MG63 (cell line): ENCODE measurements at regions not wholly inside any gene's neighbourhood (a gene's known extent, or its start where the extent isn't known, plus 50 kb on each side); places are given as distances from the start of the nearest gene placed in this dataset.
"Not testable (repeated sequence)": the region's sequence is repeated elsewhere in the genome, so short reads cannot be mapped to it uniquely, and the experiment has no call there.

Experiments
- DNase-seq: peaks from one replicate; pipeline ENCODE4 v3.0.0-alpha.2; 2020
- H3K27me3 ChIP-seq: fragments of 250-450 bp; sonication (Bioruptor Pico); 2 replicates; pipeline ENCODE4 v1.5.1; 2020; ENCODE audit warnings: mild to moderate bottlenecking, moderate library complexity
- H3K36me3 ChIP-seq: fragments of 250-450 bp; sonication (Bioruptor Pico); 2 replicates; pipeline ENCODE4 v1.5.1; 2020; ENCODE audit warnings: mild to moderate bottlenecking, moderate library complexity
- H3K4me3 ChIP-seq: fragments of 250-450 bp; sonication (Bioruptor Pico); 2 replicates; pipeline ENCODE4 v1.5.1; 2020; ENCODE audit warnings: mild to moderate bottlenecking, moderate library complexity
- H3K9me3 ChIP-seq: fragments of 250-450 bp; sonication (Bioruptor Pico); 2 replicates; pipeline ENCODE4 v1.5.1; 2020; ENCODE audit warnings: mild to moderate bottlenecking, moderate library complexity

DNA sequence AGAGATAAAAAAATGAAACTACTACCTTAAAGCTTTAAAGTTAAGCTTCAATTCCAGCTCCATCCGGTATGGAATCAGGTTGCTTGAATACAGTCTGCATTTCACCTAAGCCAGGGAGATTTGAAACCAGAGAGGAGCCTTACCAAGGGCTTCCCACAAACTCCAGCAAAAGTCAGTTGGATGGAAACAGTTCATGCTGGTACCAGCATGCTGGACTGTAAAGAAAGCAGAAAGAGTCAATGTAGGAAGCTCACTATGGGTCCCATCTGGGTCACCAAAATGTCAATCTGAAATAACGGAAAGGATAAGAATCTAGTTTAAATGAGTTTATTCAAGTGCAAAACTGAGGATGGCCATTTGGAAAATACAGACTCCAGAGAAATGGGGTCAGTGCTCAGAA, 65.3 kb downstream of the CDO1 start:
- H3K27me3 ChIP-seq: peaks cover 15% of the 10 kb centered on the region
- H3K36me3 ChIP-seq: no peaks in the 10 kb centered on the region
- no peak for DNase-seq
- H3K4me3 ChIP-seq: no peak overlapping the region
- no peaks in the 10 kb centered on the region for H3K9me3 ChIP-seq

DNA sequence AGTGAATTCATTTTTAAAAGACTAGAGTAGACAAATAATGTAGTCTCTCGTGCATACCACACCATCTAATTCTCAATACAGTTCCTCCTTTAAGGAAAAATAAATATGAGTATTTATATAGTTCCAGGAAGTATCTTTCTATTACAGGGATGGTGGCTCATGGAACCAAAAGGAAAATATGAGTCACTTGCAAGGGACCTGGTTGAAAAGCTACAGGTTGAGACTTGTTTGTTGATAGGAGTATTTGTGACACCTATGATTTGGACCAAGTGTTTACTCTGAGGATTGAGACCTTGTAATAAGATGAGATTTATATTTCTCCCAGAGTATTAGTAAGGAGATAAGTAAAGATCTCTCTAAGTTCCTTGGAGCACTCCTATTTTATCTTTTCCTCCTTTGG, 67.4 kb downstream of the CDO1 start:
- no peak overlapping the region for H3K4me3 ChIP-seq

DNA sequence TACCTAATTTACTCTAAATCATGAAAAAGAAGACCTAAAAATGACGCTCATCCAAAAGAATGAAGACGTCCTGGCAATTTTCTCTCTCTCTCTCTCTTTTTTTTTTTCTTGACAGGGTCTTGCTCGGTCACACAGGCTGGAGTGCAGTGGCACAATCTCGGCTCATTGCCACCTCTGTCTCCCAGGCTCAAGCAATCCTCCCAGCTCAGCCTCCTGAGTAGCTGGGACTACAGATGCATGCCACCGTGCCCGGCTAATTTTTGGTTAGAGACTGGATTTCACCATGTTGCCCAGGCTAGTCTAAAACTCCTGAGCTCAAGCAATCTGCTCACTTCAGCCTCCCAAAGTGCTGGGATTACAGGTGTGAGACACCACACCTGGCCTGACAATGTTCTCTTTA, 77.2 kb downstream of the CDO1 start:
- not testable (repeated sequence) for DNase-seq, H3K27me3 ChIP-seq, H3K36me3 ChIP-seq, H3K9me3 ChIP-seq, H3K4me3 ChIP-seq

More for the DNA sequence above, 67.4 kb downstream of the CDO1 start:
- no peaks in the 10 kb centered on the region for H3K36me3 ChIP-seq
- no peak for DNase-seq
- H3K9me3 ChIP-seq: no peaks in the 10 kb centered on the region; the same call in 1 of the 2 replicates
- H3K27me3 ChIP-seq: peaks cover 15% of the 10 kb centered on the region

DNA sequence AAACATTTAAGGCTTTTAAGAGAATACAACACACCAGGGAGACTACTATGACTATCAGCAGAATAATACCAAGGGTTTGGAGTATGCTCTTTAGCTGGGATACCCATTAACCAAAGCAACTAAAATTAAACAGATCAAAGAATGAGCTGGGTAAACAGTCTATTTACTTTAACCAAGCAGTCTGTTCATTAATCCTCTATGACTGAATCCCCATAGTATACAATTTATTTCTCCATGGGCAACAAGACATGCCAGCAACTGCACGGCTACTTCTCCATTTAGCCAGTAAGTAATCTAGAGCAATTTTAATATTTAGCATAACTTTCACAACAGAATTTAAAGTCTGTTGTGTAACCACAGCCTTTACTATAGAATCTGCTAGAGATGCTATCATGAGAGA, 77.6 kb downstream of the CDO1 start:
- Histone ChIP-seq H3K9me3 (peaks cover 6% of the 10 kb centered on the region; the same call in 1 of the 2 replicates), H3K36me3 (no peaks in the 10 kb centered on the region), H3K4me3 (no peak overlapping the region), H3K27me3 (peaks cover 5% of the 10 kb centered on the region; the same call in 1 of the 2 replicates)
- DNase-seq: no peak

DNA sequence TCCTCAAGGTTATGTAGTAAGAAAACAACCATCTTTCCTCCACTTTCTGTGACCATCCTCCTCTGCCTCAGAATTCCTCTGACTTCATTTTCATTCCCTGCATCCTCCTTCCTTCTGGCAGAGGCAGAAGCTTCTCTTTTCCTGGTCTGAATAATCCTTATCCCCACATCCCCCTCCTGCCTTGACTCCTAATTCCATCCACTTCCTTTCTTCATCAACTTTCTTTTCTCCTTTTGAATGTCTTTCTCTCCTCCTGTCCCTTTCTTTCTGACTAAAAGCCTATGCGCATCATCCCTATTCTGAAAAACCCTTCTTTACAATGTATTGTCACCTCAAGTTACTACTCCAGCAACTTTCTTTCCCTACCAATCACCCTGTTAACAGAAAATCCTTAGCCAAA, 79.0 kb downstream of the CDO1 start:
- H3K36me3 ChIP-seq: no peaks in the 10 kb centered on the region
- no peaks in the 10 kb centered on the region for H3K9me3 ChIP-seq
- H3K27me3 ChIP-seq: peaks cover 5% of the 10 kb centered on the region; the same call in 1 of the 2 replicates
- DNase-seq: no peak
- H3K4me3 ChIP-seq: no peak overlapping the region

DNA sequence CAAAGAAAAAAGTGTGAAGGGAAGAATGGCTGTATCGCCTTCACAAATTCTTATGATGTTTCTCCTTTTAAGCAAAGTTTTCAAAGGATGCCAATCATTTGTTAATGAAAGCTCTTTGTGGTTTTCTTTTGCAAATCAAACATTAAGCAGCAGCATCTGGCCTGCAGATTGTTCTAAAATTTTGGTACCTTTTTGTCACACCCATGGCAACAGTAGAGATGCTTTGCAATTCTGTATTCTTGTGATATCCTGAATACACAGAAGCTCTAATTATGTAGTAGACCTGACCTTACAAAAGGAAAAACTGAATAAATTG, 79.8 kb downstream of the CDO1 start:
- Histone ChIP-seq H3K9me3 (no peaks in the 10 kb centered on the region), H3K4me3 (no peak overlapping the region), H3K36me3 (no peaks in the 10 kb centered on the region), H3K27me3 (peaks cover 6% of the 10 kb centered on the region; the same call in 1 of the 2 replicates)
- no peak for DNase-seq

DNA sequence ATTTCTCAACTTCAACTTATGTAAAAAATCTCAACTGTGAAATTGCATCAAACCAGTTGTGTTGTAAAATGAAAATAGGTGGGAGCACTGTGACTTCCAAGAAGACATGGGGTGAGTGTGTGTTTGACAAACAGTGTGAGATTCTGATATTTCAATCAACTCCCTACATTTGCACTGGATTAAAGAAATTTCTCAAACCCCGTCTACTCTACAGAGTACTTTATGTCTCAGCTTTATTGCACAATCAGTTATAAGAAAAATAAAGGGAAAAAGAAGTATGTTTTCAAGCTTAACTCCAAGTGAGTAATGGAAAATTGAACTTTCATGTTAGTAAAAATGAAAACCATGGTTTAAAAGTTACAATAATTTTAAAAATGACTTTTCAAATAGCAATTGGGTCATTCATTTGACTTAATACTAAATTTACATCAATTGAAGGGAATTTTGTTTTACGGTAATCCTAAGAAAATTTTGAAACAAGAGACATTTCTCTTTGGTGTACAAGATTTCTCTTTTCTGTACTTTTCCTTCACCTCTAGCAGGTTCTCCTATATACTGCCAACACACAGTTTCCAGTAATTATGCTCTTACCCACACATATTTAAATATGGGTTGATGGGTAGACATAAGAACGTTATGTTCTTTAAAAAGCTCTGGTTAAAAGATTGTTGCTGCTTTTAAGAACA, 80.3 kb downstream of the CDO1 start:
- H3K36me3 ChIP-seq: no peaks in the 10 kb centered on the region
- no peak for DNase-seq
- H3K27me3 ChIP-seq: peaks cover 7% of the 10 kb centered on the region; the same call in 1 of the 2 replicates
- no peaks in the 10 kb centered on the region for H3K9me3 ChIP-seq
- H3K4me3 ChIP-seq: no peak overlapping the region

DNA sequence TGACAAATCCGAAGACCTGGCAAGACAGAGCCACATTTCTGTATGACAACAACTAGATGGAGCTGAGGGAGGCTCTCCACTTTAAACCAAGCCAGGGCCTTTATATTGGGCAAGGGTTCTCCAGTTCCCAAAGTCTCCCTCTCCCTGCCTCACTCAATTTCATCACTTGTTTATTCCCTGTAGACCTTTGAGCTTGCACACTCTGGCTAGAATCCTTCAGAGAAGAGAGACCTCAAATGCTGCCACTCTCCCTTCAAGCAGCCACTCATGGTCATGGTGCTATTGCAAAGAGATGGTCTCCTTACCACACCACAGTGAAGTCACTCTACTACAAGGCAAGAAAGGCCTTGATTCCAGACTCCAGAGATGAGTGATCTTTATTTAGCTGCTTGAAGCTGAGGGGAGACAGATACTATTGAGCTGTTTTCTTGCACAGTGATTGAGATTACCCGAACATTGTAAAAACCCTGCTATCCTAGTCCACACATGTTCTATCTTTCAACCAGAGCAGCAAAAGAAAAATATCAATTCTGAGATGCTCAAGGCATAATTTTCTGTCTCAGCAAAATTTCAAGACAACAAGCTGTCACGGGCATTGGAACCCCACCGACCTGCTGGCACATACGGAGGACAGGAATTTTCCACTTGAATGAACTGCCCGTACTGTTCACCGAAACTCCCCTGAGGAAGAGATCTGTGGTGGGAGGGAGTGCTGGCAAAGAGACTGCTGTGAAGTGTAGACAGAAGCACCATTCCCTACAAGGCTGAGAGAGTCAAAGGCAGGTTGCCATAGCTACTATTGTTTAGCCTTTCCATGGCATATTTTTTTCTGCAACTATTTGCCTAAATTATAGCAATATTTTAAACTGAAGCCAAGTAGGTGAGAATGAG, 81.1 kb downstream of the CDO1 start:
- Histone ChIP-seq H3K27me3 (peaks cover 7% of the 10 kb centered on the region; the same call in 1 of the 2 replicates), H3K4me3 (no peak overlapping the region), H3K36me3 (no peaks in the 10 kb centered on the region), H3K9me3 (no peaks in the 10 kb centered on the region)
- DNase-seq: no peak

DNA sequence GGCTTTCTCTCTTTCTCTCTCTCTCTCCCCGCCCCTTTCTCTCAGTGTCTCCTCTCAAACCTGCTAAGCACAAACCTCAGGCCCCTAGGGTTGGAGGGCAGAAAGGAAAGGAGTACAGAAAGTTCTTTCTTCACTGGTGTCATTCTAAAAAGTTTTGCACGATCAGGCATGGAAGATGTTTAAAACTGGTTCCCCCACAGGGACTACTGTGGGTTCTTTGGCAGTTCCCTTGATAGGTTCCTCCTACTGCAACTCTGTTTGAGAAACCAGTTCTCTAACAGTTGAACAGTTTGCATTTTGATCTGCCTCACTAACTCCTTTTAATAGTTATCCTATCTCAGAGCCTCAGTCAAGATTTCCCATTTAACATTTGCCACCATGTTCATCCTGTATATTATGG, 82.9 kb downstream of the CDO1 start:
- no peak overlapping the region for H3K4me3 ChIP-seq
- DNase-seq: no peak
- no peaks in the 10 kb centered on the region for H3K36me3 ChIP-seq
- H3K27me3 ChIP-seq: peaks cover 7% of the 10 kb centered on the region; the same call in 1 of the 2 replicates
- H3K9me3 ChIP-seq: no peaks in the 10 kb centered on the region

DNA sequence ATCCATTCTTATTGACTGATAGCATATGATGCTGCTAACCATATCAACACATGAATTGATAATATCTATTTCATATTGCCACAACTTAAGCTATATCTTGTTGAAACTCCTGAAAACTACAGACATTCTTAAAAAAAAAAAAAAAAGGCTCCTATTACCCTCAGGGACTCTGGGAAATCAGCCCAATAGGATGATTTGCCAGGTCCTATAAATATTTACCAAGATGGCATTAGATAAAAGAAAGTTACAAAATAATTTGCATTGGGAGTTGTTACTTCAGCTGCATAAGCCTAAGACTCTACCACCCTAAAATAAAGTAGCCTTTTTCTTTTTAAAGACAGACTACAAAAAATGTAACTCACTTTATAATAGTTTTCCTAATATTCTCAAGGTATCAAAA, 84.4 kb downstream of the CDO1 start:
- no peak for DNase-seq
- Histone ChIP-seq H3K27me3 (peaks cover 7% of the 10 kb centered on the region; the same call in 1 of the 2 replicates), H3K4me3 (no peak overlapping the region), H3K36me3 (no peaks in the 10 kb centered on the region), H3K9me3 (no peaks in the 10 kb centered on the region)

DNA sequence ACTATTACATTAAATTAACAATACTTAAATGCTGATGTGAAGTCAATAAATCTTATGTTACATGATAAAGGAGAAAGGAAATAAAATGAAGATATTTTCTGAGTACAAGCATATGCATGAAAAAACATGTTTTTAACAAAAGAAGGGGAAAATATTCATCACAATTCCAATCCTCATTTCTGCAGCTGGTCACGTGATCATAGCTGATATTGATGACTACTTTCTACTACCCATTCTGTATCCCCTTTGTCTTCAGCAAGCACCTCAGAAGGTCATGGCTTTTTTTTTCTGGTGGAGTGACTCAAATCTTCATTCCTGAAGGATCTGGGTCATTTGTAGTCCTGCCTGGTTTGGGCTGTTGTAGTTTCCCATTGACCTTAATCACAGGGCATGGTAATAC, 90.9 kb downstream of the CDO1 start:
- no peak overlapping the region for H3K4me3 ChIP-seq
- H3K36me3 ChIP-seq: no peaks in the 10 kb centered on the region
- no peak for DNase-seq
- H3K27me3 ChIP-seq: peaks cover 13% of the 10 kb centered on the region
- no peaks in the 10 kb centered on the region for H3K9me3 ChIP-seq

DNA sequence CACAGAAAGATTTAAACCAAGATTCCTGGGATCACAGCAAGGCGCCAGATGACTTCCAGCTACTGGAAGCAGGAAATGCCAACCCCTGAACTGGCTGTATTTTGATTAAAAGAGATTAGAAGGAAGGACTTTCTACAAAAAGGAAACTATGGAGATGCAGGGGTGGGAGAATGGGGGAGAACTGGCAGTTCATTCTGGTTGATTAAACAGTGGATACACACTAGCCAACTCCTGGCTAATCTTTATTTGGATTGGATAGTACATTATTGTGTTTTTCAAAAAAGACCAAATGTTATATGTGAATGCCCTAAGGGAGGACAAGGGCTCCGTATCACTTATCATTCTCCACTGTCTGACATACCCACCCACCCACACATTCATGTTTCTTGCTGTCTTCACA, 93.2 kb downstream of the CDO1 start:
- peaks cover 13% of the 10 kb centered on the region for H3K27me3 ChIP-seq
- DNase-seq: no peak
- H3K36me3 ChIP-seq: no peaks in the 10 kb centered on the region
- H3K9me3 ChIP-seq: no peaks in the 10 kb centered on the region
- H3K4me3 ChIP-seq: no peak overlapping the region

DNA sequence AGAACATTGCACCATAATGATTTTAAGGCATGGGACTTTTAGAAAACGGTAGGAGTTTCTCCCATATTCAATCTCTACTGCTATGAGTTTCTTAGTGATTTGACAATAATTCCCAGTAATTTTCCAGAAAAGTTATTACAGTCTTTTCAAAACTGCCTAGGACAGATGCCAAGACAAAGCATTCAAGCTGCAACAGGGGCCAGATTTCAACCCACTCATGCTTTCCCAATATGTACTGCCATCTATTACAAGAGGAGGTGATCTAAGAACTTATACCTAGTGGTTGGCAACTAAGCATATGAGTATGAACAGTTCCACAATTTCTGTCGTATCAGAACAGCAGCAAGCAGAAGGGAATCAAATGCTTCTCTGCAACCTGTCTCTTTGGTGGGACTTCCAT, 95.1 kb upstream of the TMED7 start:
- no peak for DNase-seq
- Histone ChIP-seq H3K36me3 (no peaks in the 10 kb centered on the region), H3K27me3 (peaks cover 13% of the 10 kb centered on the region), H3K4me3 (no peak overlapping the region), H3K9me3 (no peaks in the 10 kb centered on the region)

DNA sequence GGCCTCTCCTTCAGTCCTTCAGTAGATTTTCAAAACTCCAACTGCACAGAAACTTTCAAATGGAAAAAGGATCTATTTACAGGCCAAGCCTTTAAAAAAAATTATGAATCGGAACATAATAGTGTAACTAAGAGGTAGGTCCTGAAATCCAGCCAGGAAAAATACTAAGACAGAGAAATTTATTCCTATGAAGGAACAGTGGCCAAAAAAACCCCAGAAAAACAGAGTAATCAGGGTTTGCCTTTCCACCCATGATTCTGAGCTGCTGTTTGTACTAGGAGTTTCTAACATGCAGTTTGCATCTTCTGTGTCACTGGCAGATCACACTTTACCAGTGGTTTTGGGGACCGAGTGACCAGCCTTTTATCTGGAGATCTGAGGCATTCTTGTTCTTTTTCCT, 93.1 kb upstream of the TMED7 start:
- no peaks in the 10 kb centered on the region for H3K9me3 ChIP-seq
- DNase-seq: no peak
- no peak overlapping the region for H3K4me3 ChIP-seq

DNA sequence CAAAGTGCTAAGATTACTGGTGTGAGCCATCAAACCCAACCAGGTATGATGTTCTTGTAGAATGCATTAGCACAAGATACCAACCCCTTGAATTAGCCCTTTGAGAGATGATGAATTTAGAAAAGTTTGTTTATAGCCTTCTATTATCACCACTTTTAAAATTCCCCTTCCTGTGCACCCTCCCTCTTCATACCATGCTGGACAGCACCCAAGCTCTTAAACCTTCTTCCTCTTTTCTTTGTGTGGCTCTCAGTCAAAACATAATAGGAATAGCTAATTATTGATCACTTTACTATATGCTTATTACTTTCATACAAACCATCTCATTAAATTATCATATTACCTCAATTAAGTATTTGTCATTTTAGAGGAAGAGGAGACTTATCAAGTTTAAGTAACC, 87.6 kb upstream of the TMED7 start:
- no peak for DNase-seq
- Histone ChIP-seq H3K4me3 (no peak overlapping the region), H3K27me3 (no peaks in the 10 kb centered on the region; the same call in 1 of the 2 replicates), H3K9me3 (no peaks in the 10 kb centered on the region), H3K36me3 (no peaks in the 10 kb centered on the region)

More for the DNA sequence above, 93.1 kb upstream of the TMED7 start:
- peaks cover 13% of the 10 kb centered on the region for H3K27me3 ChIP-seq
- H3K36me3 ChIP-seq: no peaks in the 10 kb centered on the region

DNA sequence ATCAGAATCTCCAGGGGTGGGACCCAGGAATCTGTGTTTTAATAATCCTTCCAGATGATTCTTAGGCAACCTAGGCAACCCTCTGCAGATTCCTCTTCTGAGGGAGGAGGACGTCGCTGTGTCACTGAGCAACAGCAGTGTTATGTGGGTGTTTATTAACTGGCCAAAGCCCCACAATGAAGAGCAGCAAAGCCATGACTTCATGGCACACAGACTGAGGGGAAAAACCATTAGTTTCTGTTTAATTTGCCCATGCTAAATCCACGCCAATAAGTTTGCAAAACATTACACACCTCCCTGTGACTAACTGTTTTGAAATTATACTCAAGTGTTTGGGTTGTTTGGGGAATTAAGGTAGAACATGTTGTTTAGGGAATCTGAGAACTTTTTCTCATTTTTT, 83.7 kb upstream of the TMED7 start:
- DNase-seq: no peak
- H3K9me3 ChIP-seq: no peaks in the 10 kb centered on the region
- no peaks in the 10 kb centered on the region for H3K36me3 ChIP-seq
- no peak overlapping the region for H3K4me3 ChIP-seq
- no peaks in the 10 kb centered on the region; the same call in 1 of the 2 replicates for H3K27me3 ChIP-seq

DNA sequence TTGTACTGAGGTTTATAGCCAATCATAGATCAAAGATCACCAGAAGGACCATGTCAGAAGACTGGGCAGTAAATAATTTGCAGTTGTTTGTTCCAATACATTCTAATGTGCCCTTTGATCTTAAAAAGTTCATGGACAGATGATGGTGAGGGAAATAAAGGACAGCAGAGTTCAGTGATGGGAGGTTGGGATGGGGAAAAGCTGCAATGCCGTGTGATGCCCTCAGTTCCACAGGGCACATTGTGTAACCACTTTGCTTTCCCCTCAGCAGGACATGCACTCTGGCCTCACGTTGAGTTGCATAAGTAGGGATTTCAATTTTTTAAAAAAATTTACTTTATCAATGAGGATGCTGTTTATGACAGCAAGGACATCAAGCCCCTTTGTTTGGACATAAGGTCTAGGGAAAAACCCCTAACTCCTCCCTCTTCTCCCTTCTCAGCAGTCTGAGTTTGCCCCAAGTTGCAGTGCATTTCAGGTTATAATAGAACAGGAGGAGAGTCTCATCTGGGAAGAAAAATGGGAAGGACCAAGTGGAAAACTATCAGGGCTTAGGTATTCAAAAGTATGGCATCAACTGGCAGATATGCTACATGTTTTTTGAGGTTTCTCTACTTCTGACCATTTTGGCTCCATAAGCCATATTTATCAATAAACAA, 83.1 kb upstream of the TMED7 start:
- H3K4me3 ChIP-seq: no peak overlapping the region
- H3K27me3 ChIP-seq: no peaks in the 10 kb centered on the region; the same call in 1 of the 2 replicates
- no peaks in the 10 kb centered on the region for H3K36me3 ChIP-seq
- DNase-seq: no peak
- H3K9me3 ChIP-seq: no peaks in the 10 kb centered on the region
